Caki2 (cell line): ENCODE measurements at regions not wholly inside any gene's neighbourhood (a gene's known extent, or its start where the extent isn't known, plus 50 kb on each side); places are given as distances from the start of the nearest gene placed in this dataset.
A peak's percentile ranks its signal among the peaks of the same experiment; 100 is the strongest.

Experiments used
- DNase-seq: peaks from one replicate; pipeline ENCODE4 v3.0.0-alpha.2; 2015; ENCODE audit warnings: low read depth
- in situ Hi-C: cut with HindIII; loops from 2 replicates; pipeline ENCODE4 v1.10.0; 2016; ENCODE audit warnings: low sequenced_read_pairs, low pct_unique_long_range_greater_than_20kb, mixed read lengths

- no peak for DNase-seq
- in situ Hi-C loops = no loop called here
These were observed 55.7 kb downstream of the RTL6 start for GRCh38 chr22:44442186-44442815.

GRCh38 chr22:44441401-44442185 is 56.4 kb downstream of the RTL6 start:
- DNase-seq = no peak
- in situ Hi-C loops = no loop called here

GRCh38 chr22:44440224-44441160 is 57.5 kb downstream of the RTL6 start:
- DNase-seq = no peak
- in situ Hi-C loops = no loop called here

GRCh38 chr22:44439356-44440223 is 58.4 kb downstream of the RTL6 start:
- DNase-seq = no peak
- in situ Hi-C loops = no loop called here

GRCh38 chr22:44438481-44439131 is 59.4 kb downstream of the RTL6 start:
- no peak for DNase-seq
- in situ Hi-C loops = no loop called here

GRCh38 chr22:44438056-44438455 is 60.0 kb downstream of the RTL6 start:
- in situ Hi-C loops = no loop called here

GRCh38 chr22:44437216-44438055 is 60.6 kb downstream of the RTL6 start:
- in situ Hi-C loops = no loop called here
- DNase-seq = no peak

More at GRCh38 chr22:44438056-44438455, 60.0 kb downstream of the RTL6 start:
- DNase-seq = no peak

GRCh38 chr22:44436736-44437135 is 61.3 kb downstream of the RTL6 start:
- in situ Hi-C loops = no loop called here
- DNase-seq = peak; percentile 40

- in situ Hi-C loops = no loop called here
- DNase-seq = no peak
These were observed 66.8 kb downstream of the RTL6 start for GRCh38 chr22:44431256-44431655.

- in situ Hi-C loops = no loop called here
- no peak for DNase-seq
These were observed 67.3 kb downstream of the RTL6 start for GRCh38 chr22:44430716-44431115.

- in situ Hi-C loops = no loop called here
- no peak for DNase-seq
These were observed 68.0 kb downstream of the RTL6 start for GRCh38 chr22:44429941-44430587.

- in situ Hi-C loops = no loop called here
- DNase-seq = no peak
These were observed 68.8 kb downstream of the RTL6 start for GRCh38 chr22:44428941-44429830.

GRCh38 chr22:44427611-44428470 is 70.2 kb downstream of the RTL6 start:
- in situ Hi-C loops = no loop called here
- no peak for DNase-seq

- in situ Hi-C loops = no loop called here
- DNase-seq = no peak
These were observed 71.1 kb downstream of the RTL6 start for GRCh38 chr22:44426981-44427380.

GRCh38 chr22:44425694-44426045 is 72.4 kb downstream of the RTL6 start:
- in situ Hi-C loops = no loop called here

More at GRCh38 chr22:44425694-44426045, 72.4 kb downstream of the RTL6 start:
- DNase-seq = no peak
